AML-193 (cell line): ENCODE measurements at regions not wholly inside any gene's neighbourhood (a gene's known extent, or its start where the extent isn't known, plus 50 kb on each side); places are given as distances from the start of the nearest gene placed in this dataset.
"Not testable (repeated sequence)": the region's sequence is repeated elsewhere in the genome, so short reads cannot be mapped to it uniquely, and the experiment has no call there.

Source experiments
- DNase-seq, 2 experiments: peaks; one replicate each; lab custom pipeline; 2025; lab: John Stamatoyannopoulos, UW

DNA sequence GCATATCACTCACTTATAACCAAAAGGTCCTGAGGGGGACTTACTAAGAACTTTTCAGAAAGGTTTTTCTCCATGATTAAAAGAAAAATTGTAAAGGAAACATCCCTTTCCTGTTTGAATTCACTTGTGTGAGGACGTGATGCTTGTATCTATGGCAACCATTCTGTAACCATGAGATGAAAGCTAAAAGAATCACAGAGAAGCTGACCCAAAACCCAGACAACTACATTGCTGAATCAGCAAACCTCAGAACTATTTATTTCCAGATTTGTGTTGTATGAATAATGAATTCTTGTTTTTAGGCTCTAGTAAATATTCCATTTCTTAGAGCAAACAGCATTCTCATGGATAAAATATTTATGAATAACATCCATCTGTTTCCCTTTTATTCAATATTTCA is 91.2 kb downstream of the RCHY1 start:
- no peak for DNase-seq

DNA sequence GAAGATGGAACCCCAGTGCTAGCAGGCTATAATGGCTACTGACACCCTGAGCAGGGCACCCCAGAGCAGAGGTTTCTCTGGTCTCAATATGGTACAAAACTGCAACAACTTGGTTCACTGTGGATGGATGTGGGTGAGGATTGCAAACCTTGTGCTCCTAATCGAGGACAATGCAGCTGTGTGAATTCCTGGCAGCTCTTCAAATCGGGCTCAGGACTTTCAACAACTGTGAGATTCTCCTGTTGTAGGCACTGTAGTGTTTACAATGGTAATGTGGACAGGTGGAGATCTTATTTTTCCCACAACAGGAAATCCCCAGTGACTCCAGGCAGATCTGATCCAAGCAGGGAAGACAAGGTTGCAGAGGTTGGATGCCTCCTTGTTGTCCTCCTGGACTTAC is 101.5 kb downstream of the RCHY1 start:
- DNase-seq, result no peak

DNA sequence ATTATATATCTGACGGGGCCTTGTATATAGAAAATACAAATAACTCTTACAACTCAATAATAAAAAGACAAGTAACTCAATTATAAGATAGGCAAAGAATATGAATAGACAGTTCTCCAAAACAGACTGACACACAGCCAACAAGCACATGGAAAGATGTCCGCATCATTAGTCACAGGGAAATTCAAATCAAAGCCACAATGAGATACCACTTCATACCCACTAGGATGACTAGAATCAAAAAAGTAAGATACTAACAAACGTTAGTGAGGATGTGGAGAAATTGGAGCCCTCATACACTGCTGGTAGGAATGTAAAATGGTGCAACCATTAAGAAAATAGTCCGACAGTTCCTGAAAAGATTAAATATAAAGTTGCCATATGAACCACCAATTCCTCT is 115.7 kb downstream of the RCHY1 start:
- DNase-seq, result no peak

DNA sequence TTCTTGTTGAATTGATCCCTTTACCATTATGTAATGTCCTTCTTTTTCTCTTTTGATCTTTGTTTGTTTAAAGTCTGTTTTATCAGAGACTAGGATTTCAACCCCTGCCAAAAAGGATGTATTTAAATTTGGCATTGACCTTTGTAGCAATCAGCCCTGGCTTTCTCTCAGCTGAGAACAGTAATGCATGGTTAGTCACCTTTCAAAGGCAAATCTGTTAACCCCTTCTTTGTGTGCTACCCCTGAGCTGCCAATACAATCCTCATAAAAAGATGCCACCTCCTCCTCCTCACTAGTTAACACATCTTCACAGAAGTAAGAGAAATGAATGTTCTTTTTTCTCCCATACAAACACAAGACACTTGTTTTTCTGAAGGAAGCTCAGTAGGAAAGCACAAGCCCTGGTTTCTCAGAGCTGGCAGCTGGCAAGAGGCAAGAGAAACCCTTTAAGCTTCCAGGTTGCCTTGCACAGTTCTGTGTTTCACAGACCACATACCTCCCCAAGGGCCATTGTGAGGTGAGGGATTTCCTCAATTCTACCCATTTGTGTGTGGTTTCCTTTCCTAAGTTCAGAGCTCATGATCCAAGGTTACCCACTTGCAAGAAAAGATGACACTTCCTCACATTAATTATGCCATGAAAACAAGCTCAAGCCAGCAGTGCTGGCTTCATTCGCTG is 122.6 kb downstream of the RCHY1 start:
- DNase-seq, result no peak

DNA sequence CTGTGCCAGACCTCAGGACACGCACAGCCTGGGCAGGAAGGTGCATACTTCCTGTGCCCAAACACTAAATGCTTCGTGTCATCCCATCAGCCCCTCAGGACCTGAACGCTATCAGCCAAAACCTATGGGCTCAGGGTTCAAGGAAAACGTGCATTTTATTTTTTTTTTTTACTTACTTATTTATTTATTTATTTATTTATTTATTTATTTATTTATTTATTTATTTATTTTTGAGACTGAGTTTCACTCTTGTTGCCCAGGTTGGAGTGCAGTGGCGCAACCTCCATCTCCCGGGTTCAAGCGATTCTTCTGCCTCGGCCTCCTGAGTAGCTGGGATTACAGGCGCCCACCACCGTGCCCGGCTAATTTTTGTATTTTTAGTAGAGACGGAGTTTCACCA is 127.8 kb downstream of the RCHY1 start:
- not testable (repeated sequence) for DNase-seq

DNA sequence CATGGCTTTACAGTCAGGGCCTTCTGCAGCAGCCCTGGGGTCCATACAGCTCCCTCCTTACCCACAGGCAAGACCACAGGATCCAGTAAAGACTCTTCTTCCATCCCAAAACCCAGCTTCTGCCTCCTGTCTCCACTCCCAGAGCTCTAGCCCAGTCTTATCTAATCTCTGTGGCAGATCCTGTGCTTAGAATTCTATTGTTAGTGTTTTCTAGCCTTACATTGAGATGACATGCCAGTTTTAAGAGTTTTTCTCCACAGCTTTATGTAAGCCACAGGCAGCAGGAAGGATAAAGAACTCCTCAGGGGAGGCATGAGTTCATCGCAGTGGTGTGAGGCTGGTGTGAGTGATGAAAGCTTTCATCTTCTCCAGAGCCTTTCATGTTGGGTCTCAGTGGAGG is 129.1 kb downstream of the RCHY1 start:
- DNase-seq, result no peak

DNA sequence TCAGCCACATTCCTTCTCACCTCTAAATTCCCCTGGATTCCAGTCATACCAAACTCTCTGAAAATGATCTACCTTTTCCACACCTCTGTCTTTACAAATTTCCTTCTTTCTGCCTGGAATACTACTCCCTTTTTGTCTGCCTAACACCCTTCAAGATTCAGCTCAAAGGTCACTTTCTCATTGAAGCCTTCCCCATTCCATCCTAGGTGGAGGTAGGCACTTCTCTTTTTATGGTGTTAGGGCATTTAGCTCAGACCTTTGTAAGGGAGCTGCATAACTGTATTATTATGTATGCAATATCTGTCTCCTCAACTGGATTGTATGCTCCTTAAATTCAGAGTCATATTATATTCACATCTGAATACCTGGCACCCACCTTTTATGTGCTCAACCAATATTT is 137.7 kb downstream of the RCHY1 start:
- no peak for DNase-seq

DNA sequence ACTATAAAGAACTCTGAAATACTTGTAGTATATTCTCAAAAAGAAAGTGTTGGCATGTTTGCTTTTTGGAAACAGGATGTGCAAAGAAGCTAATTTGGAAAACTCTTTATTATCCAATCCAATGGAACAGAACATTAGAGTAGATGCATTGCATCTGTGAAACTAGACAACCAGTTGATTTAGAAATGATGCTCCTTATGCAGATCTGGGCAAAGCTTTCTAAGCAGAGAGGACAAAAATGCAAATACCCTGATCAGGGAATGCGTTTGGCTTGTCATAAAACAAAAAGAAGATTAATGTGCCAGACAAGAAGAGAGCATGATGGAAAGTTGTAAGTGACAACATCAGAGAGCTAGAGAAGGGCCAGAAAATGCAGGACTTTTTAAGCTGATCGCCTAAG is 142.3 kb downstream of the RCHY1 start:
- DNase-seq, result no peak

DNA sequence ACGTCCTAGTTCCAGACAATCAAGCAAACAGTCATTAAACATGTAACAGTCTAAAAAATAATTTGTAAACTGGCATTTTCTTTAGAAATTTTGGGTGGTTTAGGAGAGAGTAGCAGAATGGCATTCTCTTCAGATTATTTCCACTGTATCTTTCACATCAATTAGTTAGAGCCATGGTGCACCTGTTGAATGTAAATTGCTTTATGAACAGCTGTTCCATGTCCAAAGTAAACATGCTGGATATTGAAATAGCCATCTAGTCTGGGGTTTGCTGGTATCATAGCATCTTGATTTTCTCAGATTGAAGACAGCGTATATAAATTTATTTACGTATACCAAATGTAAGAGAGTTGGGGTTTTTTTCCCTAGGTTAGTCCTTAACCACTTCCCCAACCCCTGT is 143.6 kb downstream of the RCHY1 start:
- DNase-seq, result no peak

DNA sequence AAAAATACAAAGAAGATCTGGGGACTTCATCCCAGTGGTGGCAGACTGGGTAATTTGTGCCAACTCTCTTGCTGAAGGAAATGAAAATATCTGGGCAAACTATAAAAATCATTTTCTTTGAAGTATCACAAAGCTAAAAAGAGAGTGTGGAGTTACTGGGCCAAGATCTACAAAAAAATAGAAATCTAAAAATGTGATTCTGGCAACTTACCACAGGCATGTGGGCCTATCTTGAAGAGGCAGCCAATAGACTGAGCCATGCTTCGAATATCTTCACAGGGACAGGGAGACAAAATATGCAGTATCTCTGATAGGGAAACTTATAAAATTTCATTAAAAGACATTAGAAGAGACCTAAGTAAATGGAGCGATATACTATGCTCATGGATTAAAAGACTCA is 168.8 kb downstream of the RCHY1 start:
- DNase-seq, result no peak

DNA sequence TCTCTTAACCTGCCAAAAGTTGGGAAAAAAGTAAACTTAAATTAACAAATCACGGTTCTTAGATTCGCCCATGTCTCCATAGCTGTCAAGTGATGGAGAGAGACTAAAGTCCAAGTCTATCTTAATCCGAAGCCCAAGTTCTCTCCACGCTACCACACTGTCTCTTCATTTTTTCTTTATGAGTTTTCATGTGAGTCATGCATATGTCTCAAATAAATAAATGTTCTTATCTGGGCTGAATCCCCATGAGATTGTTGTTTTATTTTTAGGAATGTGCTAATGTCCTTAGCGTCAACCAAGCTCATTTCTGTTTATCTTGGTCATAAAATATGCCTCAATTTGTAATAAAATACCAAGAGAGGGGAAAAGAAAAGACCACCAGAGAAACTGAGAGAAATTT is 169.3 kb downstream of the RCHY1 start:
- DNase-seq, result no peak

DNA sequence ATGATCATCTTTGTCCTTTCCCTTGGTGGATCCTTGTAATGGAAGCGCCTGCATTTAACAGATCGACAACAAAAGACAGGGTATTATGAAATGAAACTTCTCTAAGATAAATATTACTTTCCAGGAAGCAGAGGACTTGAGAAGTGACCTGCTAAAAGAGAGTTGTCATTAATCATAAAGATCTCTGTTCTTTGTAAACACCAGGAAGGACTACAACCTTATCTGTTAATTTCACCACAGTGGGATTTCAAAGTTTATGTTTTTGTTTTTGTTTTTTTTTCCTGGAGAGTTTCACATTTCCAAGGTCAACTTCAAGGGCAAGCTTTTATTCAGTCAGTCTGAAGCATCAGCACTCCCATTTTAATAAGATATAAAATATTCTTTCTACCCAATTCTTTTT is 170.9 kb downstream of the RCHY1 start:
- no peak for DNase-seq

DNA sequence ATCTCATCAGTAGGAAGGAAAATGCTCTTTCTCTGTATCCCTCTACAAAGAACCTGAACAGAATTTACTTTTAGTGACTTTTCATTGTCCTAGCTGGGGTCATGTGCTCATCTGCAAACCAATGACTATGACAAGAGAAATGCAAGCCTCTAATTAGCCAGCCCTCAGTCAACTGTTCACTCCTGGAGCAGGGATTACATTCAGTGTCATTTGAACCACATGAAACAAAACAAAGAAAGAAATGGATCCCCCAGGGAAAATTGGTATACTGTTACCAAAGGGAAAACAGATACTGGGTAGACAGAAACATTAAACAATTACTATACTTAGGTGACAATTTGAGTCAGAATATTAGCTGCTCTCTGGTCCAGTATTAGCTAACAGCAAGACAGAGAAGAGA is 173.6 kb downstream of the RCHY1 start:
- DNase-seq, result no peak

DNA sequence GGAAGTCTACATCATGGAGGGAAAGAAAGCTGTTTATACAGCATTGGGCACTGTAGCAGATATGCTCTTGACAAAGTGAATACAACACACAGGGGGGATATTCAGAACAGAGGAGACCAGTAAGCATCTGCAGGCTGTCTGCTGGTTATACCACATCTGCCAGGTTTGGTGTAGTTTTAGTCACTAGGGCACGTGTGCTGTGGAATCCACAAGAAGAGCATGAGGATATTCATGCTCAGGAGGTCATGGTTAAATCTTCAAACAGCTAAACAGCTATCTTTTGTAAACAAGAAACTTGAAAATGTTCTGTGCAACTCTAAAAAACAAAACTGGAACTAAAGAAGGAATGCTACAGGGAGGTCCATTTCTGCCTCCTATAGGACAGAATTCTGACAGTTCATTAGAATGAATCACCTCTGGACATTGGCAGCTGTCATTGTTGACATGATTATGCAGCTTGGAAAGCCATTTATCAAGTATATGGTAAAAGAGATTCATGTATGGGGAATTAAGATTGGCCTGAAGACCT is 175.8 kb downstream of the RCHY1 start:
- DNase-seq, result no peak

DNA sequence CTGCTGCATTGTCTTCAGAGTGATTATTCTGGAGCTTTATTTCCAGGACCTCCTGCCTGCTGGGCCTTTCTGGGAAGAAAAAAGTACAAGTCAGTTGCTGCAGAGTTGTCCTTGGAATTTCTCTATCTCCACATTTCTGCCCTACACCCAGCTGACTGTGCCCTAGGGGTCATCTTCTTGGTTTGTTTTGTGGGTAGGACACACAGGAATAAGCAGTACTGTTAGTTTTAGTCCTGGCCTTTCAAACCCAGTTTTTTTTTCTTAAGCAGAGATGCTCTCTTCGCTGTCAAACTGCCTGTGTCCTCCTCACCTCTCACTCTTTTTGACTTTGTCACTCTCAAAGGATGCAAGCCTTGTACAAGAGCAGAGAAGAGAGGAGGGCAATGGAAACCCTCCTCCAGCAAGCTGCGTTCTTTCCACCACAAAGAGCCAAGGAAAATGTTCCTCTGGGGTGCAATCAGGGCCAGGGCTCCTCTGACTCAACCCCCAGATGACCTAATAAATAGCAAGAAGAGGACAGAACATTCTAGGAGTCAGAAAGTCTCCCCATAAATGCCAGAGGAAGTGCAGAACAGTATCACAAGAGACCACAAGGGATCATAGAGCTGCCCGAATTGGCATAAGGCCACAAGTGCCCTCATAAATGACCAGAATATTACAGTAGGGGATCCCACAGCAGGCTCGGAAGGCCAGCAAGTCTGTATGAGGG is 186.2 kb downstream of the RCHY1 start:
- no peak for DNase-seq

DNA sequence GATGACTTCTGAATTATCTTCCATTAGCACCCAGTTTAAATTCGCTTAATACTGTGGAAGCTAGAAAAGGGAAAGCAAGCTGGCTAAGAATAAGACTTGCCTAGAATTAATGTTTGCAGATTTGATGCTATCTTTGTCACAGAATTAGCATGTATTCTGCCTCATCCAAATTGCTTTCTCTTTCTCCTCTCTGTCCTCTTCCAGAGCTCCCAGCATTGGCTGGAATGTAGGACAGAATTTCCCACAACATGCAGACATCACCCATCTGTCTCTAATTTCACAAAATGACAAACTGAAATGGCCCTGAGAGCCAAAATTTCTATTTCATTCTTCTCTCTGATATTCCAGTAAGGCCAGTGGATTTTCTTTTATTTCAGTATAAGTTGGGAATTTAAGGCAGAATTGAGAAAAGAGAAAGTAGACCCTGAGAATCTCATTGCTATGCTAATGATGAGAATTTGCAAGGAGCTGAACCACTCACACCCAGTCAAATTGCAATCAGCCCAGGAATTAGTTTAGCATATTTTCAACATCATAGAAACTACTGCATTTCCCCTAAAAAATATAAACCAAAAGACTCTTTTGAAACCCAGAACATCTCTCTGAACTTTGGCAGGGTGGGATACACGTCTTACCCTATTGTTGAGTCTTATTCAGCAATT is 188.8 kb downstream of the RCHY1 start:
- no peak for DNase-seq

DNA sequence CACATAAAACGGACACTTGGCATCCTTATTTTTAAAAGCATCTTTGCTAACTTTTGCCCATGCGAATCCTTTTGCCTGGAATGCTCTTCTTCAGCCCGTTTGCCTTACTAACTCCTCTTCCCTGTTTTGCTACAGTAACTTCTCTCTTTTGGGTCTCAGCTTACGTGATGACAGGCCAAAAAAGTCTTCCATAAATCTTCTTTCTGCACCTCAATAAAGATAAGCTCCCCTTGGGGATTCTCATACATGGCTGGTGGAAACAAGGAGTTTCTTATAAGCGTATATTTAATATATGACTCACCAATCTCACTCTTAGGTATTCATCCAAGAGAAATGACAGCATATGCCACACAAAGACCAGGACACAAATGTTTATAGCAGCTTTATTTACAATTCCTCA is 192.7 kb downstream of the RCHY1 start:
- DNase-seq, result no peak

DNA sequence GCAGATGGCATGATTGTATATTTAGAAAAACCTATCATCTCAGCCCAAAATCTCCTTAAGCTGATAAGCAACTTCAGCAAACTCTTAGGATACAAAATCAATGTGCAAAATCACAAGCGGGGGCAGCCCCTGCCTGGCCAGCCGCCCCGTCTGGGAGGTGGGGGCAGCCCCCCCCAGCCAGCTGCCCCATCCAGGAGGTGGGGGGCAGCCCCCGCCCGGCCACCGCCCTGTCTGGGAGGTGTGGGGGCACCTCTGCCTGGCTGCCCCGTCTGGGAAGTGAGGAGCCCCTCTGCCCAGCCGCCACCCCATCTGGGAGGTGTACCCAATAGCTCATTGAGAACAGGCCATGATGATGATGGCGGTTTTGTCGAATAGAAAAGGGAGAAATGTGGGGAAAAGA is 196.6 kb downstream of the RCHY1 start:
- DNase-seq, result not testable (repeated sequence)

DNA sequence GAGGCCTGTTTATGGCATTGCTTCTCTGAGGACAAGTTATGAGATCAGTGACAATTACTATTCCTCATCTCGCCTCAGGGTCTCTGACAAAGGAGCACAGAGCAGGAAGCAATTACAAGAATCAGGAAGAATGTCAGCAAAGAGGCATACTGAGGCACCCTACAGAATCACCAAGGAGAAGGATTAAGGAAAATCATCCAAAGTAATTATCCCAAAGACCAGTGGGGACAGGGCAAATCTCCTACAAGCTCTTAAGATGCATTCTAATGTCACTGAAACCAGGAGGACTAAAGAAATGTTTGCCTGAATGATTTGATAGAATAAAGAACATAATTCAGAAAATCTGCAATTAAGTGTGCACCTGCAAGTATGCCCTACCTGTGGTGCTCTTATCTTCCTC is 206.2 kb downstream of the RCHY1 start:
- no peak for DNase-seq

DNA sequence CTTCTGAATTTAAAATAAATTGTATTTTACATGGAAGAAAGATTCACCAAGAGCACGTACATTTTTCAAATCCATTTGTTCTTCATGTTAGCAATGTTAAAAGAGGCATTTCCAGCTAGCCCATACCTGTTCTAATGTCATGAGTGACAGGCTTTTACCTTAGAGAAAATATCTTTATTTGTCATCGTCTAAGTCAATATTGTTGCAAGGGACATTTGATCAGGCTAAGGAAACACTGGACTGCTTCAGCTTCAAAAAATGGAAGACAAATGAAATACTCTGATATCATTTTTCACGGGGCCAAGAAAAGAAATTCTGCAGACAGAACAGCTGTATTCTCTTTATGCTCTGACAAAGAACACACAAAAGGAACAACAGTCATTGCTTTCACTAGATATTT is 207.7 kb downstream of the RCHY1 start:
- no peak for DNase-seq

DNA sequence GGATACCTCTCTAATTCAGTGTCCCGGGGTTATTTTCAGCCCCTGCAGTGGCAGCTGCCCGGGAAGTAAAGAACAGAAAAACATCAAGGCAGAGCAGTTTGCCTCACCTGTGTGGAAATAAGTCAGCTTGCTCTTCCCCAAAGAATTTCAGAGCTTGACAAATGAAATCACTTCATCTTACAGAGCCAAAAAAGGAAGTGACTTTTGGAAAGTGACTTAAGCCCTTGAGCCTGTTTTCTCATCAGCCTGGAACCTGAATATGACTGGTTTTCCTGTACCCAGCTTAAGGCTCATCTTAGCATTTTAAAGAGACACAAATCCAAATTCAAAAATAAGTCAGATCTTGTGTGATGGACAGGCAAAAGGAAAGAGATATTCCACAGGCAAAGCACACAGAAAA is 211.6 kb downstream of the RCHY1 start:
- peak in 1 of 2 experiments; percentile 0 for DNase-seq

DNA sequence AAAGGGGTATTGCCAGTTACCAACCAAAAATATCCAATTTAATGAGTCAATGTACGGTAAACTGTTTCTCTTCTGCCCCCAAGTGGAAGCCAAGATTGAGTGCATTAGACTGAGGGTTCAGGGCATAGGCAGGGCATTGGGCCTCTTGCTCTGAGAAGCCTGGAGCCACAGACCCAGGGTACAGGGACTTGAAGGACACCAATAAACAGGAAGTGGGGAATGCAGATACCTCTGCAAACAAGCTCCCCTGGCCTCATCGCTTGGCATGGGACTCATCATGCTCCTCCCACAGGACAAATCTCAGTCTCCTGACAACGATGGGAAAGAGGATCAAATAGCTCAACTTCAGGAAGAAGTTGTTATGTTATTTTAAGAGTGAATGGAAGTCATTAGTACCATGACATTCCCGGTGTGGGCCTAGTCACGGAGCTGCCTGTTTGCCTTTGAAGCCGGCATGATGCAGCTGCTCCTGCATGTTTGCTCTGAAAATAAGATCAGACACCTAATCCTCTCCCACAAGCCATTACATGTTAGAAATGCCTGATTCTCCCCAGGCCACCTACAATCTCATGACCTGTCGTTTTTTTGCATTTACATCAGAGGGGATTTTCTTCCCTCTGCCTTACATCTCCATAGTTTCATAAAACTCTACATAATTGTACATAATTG is 224.2 kb downstream of the RCHY1 start:
- DNase-seq, result peak; percentile 4 to 23
